ENCODE measurements at regions not wholly inside any gene's neighbourhood (a gene's known extent, or its start where the extent isn't known, plus 50 kb on each side); places are given as distances from the start of the nearest gene placed in this dataset.
A peak's percentile ranks its signal among the peaks of the same experiment; 100 is the strongest.

DNA sequence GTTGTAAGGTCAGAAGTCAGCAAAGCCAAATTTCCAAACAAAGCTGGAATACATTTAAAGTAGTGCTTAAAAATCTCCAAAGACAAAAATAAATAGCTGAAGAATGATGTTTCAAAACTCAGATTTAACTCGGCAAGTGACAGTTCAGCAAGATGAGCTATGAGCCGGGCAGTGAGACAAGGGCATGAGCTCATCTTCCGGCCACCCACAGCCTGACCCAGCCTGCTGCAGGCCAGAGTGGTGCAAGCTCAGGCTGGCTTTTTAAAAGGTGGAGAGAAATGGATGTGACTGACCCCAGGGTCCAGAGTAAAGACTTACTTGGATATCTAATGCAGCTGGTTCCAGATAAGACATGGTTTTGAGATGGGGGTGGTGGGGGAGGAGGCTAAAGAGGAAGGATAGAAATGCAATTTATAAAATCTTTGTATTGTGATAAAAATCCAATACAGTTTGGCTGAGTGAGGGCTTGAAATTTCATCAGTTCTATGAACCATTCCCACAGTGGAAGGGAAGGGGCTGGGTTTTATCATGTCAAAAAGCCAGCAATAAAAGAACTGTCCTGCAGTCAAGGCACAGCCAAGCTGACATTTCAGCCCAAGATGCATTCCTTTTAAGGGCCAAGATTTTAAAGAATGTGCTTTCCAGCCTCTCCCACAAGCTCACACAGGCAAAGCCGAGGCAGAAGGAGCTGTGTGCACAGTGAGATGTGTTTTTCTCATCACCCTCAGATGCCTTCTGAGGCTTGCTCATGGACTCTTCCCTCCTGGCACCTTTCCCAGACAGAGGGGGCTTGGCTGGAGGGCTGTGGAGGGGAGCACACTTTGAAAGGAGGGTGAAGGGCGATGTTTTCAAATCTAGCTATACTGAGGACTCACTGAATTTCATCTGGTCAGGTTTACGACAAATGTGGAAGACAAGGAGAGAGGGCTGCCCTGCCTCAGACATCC is 97.9 kb upstream of the KLHL29 start:
- Histone ChIP-seq H3K27ac (ENCODE audit: low read depth, low read length) (peak overlapping the region; percentile 10), H3K4me3 (ENCODE audit: low read length in 3 of 3) (no peak overlapping the region), H3K4me1 (ENCODE audit: control insufficient read depth in 3 of 3, insufficient read depth in 3 of 3, low read length in 3 of 3) (peaks cover 11 to 19% (median 13%) of the 10 kb centered on the region in 3 donors)

DNA sequence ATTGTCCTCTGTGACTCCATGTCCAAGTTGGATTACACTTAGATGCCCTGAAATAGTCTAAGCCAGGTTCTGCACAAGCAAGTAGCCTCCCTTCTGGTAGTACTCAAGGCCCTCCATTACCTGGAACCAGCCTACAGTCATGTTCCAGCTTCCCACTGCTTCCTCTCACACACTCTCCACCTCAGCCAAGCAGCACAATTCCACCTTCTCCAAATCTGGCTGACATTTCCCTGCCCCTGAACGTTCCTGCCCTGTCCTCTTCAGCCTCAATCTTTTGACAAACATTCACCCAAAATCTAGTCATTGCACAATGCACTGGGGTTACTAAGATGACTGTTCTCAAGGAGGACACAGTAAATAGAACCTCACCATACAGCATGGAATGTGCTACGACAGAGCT is 95.3 kb upstream of the KLHL29 start:
- Histone ChIP-seq H3K36me3 (ENCODE audit: control insufficient read depth in 3 of 3, insufficient read depth in 3 of 3, low read length in 3 of 3) (no peaks in the 10 kb centered on the region), H3K27ac (ENCODE audit: low read depth, low read length) (no peak overlapping the region), H3K9ac (ENCODE audit: low read depth in 1 of 3, low read length in 3 of 3) (no peak overlapping the region), H3K9me3 (ENCODE audit: control insufficient read depth in 3 of 3, low read length in 3 of 3) (no peaks in the 10 kb centered on the region), H3K4me3 (ENCODE audit: low read length in 3 of 3) (no peak overlapping the region), H3K4me1 (ENCODE audit: control insufficient read depth in 3 of 3, insufficient read depth in 3 of 3, low read length in 3 of 3) (peaks cover 20 to 24% (median 21%) of the 10 kb centered on the region in 3 donors), H3K27me3 (ENCODE audit: control insufficient read depth in 3 of 3, insufficient read depth in 3 of 3, low read length in 3 of 3) (no peaks in the 10 kb centered on the region)

More for the DNA sequence above, 97.9 kb upstream of the KLHL29 start:
- Histone ChIP-seq H3K36me3 (ENCODE audit: control insufficient read depth in 3 of 3, insufficient read depth in 3 of 3, low read length in 3 of 3) (no peaks in the 10 kb centered on the region), H3K9ac (ENCODE audit: low read depth in 1 of 3, low read length in 3 of 3) (peak overlapping the region in 1 of 3 donors; percentile 21), H3K9me3 (ENCODE audit: control insufficient read depth in 3 of 3, low read length in 3 of 3) (no peaks in the 10 kb centered on the region), H3K27me3 (ENCODE audit: control insufficient read depth in 3 of 3, insufficient read depth in 3 of 3, low read length in 3 of 3) (no peaks in the 10 kb centered on the region)

DNA sequence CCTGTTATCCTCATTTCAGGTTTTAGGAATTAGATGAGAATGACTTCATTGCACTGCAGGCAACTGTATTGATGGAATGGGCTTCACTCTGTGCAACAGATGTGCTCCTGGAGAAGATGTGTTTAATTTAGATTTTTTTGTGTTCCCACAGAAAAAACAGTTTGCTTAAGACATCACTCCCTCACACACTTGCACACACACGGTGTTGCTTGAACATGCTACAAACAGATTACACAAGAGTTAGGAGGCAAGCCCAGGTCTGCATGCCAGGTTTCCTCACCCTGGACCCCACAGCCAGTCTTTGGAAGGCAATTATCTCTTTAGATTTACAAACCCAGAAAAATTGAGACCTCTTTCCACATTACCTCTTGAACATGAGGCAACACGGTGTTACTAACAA is 93.7 kb upstream of the KLHL29 start:
- peaks cover 0 to 5% (median 0%) of the 10 kb centered on the region in 3 donors for H3K27me3 ChIP-seq (ENCODE audit: control insufficient read depth in 3 of 3, insufficient read depth in 3 of 3, low read length in 3 of 3)
- no peaks in the 10 kb centered on the region for H3K9me3 ChIP-seq (ENCODE audit: control insufficient read depth in 3 of 3, low read length in 3 of 3)
- H3K36me3 ChIP-seq (ENCODE audit: control insufficient read depth in 3 of 3, insufficient read depth in 3 of 3, low read length in 3 of 3): no peaks in the 10 kb centered on the region
- H3K9ac ChIP-seq (ENCODE audit: low read depth in 1 of 3, low read length in 3 of 3): no peak overlapping the region
- H3K4me1 ChIP-seq (ENCODE audit: control insufficient read depth in 3 of 3, insufficient read depth in 3 of 3, low read length in 3 of 3): peaks cover 16 to 21% (median 20%) of the 10 kb centered on the region in 3 donors
- H3K27ac ChIP-seq (ENCODE audit: low read depth, low read length): no peak overlapping the region
- H3K4me3 ChIP-seq (ENCODE audit: low read length in 3 of 3): no peak overlapping the region

DNA sequence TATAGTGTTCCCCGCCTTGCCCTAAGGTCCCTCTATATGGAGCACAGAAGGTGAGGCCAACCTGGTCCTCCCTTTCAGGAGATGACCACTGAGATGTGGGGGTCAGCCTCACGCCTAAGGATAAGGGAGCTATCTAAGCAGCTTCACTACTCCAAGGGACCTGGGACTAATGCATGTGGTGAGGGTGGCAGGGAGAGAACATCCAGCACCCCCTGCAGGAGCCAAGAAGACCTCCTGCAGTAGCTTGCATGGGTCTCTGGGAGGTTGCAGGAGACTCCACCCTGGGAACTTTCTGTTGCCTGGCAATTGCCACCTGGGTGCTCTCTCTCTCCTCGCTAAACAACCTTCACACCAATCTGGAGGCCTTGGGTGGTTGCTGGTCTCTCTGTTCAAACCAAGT is 93.0 kb upstream of the KLHL29 start:
- Histone ChIP-seq H3K27ac (ENCODE audit: low read depth, low read length) (no peak overlapping the region), H3K9me3 (ENCODE audit: control insufficient read depth in 3 of 3, low read length in 3 of 3) (no peaks in the 10 kb centered on the region), H3K4me3 (ENCODE audit: low read length in 3 of 3) (no peak overlapping the region), H3K4me1 (ENCODE audit: control insufficient read depth in 3 of 3, insufficient read depth in 3 of 3, low read length in 3 of 3) (peaks cover 12 to 15% (median 14%) of the 10 kb centered on the region in 3 donors), H3K36me3 (ENCODE audit: control insufficient read depth in 3 of 3, insufficient read depth in 3 of 3, low read length in 3 of 3) (no peaks in the 10 kb centered on the region), H3K9ac (ENCODE audit: low read depth in 1 of 3, low read length in 3 of 3) (no peak overlapping the region), H3K27me3 (ENCODE audit: control insufficient read depth in 3 of 3, insufficient read depth in 3 of 3, low read length in 3 of 3) (peaks cover 0 to 7% (median 0%) of the 10 kb centered on the region in 3 donors)

DNA sequence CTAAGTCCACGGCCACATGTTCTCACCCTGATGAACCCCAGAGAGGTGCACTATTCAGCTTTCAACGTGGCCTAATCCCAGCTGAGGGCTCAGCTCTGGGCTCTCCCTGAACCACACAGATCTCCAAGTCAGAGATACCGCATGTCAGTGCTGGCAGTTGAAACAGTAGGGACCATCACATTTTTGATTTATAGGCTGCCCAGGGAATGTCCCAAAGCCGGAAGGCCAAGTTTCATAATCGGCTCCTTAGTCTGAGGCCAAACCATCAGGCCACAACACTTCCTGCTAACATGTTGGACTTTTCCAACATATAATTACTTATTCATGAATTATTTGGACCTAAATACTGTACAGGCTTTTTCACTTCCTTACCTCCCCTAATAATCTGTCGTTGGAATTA is 91.9 kb upstream of the KLHL29 start:
- Histone ChIP-seq H3K4me3 (ENCODE audit: low read length in 3 of 3) (no peak overlapping the region), H3K9ac (ENCODE audit: low read depth in 1 of 3, low read length in 3 of 3) (no peak overlapping the region), H3K4me1 (ENCODE audit: control insufficient read depth in 3 of 3, insufficient read depth in 3 of 3, low read length in 3 of 3) (peaks cover 5 to 10% (median 6%) of the 10 kb centered on the region in 3 donors), H3K27ac (ENCODE audit: low read depth, low read length) (no peak overlapping the region), H3K36me3 (ENCODE audit: control insufficient read depth in 3 of 3, insufficient read depth in 3 of 3, low read length in 3 of 3) (no peaks in the 10 kb centered on the region), H3K9me3 (ENCODE audit: control insufficient read depth in 3 of 3, low read length in 3 of 3) (no peaks in the 10 kb centered on the region), H3K27me3 (ENCODE audit: control insufficient read depth in 3 of 3, insufficient read depth in 3 of 3, low read length in 3 of 3) (peaks cover 0 to 7% (median 0%) of the 10 kb centered on the region in 3 donors)

DNA sequence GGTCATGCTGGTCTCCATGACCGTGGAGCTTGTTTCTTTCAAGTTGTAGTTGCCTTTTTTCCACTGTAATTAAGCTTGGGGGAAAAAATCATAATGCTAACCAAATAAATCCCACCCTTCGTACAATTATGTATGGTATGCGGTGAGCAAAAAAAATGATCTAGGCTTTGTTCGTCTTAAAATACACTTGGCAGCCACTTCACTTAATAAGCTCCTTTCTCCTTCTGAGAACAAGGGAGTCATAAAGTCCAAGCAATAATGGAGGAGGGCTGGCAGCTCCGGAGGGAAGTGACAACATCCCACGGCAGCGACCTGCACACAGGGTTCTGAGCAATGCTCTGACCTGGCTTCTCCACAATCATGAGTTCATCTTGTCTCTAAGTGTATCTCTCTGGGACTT is 91.2 kb upstream of the KLHL29 start:
- Histone ChIP-seq H3K9ac (ENCODE audit: low read depth in 1 of 3, low read length in 3 of 3) (no peak overlapping the region), H3K4me1 (ENCODE audit: control insufficient read depth in 3 of 3, insufficient read depth in 3 of 3, low read length in 3 of 3) (peaks cover 5 to 10% (median 6%) of the 10 kb centered on the region in 3 donors), H3K4me3 (ENCODE audit: low read length in 3 of 3) (no peak overlapping the region), H3K9me3 (ENCODE audit: control insufficient read depth in 3 of 3, low read length in 3 of 3) (no peaks in the 10 kb centered on the region), H3K36me3 (ENCODE audit: control insufficient read depth in 3 of 3, insufficient read depth in 3 of 3, low read length in 3 of 3) (no peaks in the 10 kb centered on the region), H3K27me3 (ENCODE audit: control insufficient read depth in 3 of 3, insufficient read depth in 3 of 3, low read length in 3 of 3) (peaks cover 0 to 7% (median 0%) of the 10 kb centered on the region in 3 donors), H3K27ac (ENCODE audit: low read depth, low read length) (no peak overlapping the region)

DNA sequence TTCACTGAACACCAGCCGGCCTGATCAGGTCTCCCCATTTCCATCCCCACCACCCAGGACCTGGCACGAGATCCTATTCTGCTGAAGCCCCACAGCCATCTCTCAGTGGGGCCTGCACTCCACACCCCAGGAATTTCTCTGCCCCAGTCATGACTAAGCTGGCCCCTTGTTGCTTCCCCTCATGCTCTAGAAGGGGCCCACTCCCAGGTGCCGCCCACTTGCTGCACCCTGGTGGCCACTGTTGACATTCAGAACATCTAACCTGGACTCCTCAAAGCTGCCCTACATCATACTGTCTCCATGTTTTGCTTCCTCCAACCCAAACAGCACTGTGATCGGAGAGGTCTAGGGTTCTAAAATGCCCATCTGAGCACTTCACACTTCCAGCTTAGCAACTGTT is 90.7 kb upstream of the KLHL29 start:
- Histone ChIP-seq H3K4me3 (ENCODE audit: low read length in 3 of 3) (no peak overlapping the region), H3K27ac (ENCODE audit: low read depth, low read length) (no peak overlapping the region), H3K4me1 (ENCODE audit: control insufficient read depth in 3 of 3, insufficient read depth in 3 of 3, low read length in 3 of 3) (peaks cover 5 to 10% (median 6%) of the 10 kb centered on the region in 3 donors), H3K9me3 (ENCODE audit: control insufficient read depth in 3 of 3, low read length in 3 of 3) (no peaks in the 10 kb centered on the region), H3K27me3 (ENCODE audit: control insufficient read depth in 3 of 3, insufficient read depth in 3 of 3, low read length in 3 of 3) (peaks cover 0 to 7% (median 0%) of the 10 kb centered on the region in 3 donors), H3K9ac (ENCODE audit: low read depth in 1 of 3, low read length in 3 of 3) (no peak overlapping the region), H3K36me3 (ENCODE audit: control insufficient read depth in 3 of 3, insufficient read depth in 3 of 3, low read length in 3 of 3) (no peaks in the 10 kb centered on the region)

DNA sequence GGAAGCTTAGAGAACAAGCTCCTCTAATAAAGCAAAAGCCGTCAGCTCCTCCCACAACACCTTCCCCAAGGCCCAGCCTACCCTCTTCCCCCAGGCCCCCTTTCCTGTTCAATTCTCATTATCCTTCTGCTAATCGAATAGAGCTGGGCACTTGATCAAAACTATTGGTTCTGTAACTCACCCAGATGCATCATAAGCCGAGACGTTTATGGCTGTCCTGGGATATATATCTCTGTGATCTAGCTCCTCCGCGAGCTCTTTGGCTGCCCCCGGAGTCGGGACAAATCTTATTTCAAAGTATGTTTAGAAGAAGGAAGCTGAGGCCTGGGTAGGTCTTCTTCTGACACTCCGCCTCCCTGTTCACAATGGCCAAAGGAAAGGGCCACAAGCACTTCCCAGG is 88.3 kb upstream of the KLHL29 start:
- no peak overlapping the region for H3K9ac ChIP-seq (ENCODE audit: low read depth in 1 of 3, low read length in 3 of 3)
- H3K36me3 ChIP-seq (ENCODE audit: control insufficient read depth in 3 of 3, insufficient read depth in 3 of 3, low read length in 3 of 3): no peaks in the 10 kb centered on the region
- no peaks in the 10 kb centered on the region for H3K9me3 ChIP-seq (ENCODE audit: control insufficient read depth in 3 of 3, low read length in 3 of 3)
- H3K4me3 ChIP-seq (ENCODE audit: low read length in 3 of 3): no peak overlapping the region
- no peak overlapping the region for H3K27ac ChIP-seq (ENCODE audit: low read depth, low read length)
- H3K4me1 ChIP-seq (ENCODE audit: control insufficient read depth in 3 of 3, insufficient read depth in 3 of 3, low read length in 3 of 3): peaks cover 5 to 10% (median 6%) of the 10 kb centered on the region in 3 donors
- peaks cover 0 to 7% (median 0%) of the 10 kb centered on the region in 3 donors for H3K27me3 ChIP-seq (ENCODE audit: control insufficient read depth in 3 of 3, insufficient read depth in 3 of 3, low read length in 3 of 3)

DNA sequence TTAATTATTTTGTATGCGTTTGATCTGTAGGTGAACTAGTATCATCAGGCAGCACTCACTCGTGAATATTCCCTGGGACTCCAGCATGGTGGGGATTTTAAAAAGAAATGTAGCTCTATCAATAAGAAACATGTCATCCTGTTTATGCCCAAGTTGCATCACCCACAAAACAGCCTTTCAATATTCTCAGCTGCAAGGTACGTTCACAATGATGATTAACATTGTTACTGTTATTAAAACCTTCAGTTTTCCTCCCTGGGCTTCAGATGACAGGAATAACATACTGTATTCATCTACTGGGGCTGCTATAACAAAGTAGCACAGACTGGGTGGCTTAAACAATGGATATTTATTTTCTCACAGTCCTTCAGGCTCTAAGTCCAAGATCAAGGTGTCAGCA is 87.9 kb upstream of the KLHL29 start:
- H3K4me1 ChIP-seq (ENCODE audit: control insufficient read depth in 3 of 3, insufficient read depth in 3 of 3, low read length in 3 of 3): peaks cover 5 to 10% (median 6%) of the 10 kb centered on the region in 3 donors
- H3K9ac ChIP-seq (ENCODE audit: low read depth in 1 of 3, low read length in 3 of 3): no peak overlapping the region
- H3K27ac ChIP-seq (ENCODE audit: low read depth, low read length): no peak overlapping the region
- H3K27me3 ChIP-seq (ENCODE audit: control insufficient read depth in 3 of 3, insufficient read depth in 3 of 3, low read length in 3 of 3): peaks cover 0 to 7% (median 0%) of the 10 kb centered on the region in 3 donors
- H3K9me3 ChIP-seq (ENCODE audit: control insufficient read depth in 3 of 3, low read length in 3 of 3): no peaks in the 10 kb centered on the region
- no peaks in the 10 kb centered on the region for H3K36me3 ChIP-seq (ENCODE audit: control insufficient read depth in 3 of 3, insufficient read depth in 3 of 3, low read length in 3 of 3)
- no peak overlapping the region for H3K4me3 ChIP-seq (ENCODE audit: low read length in 3 of 3)

DNA sequence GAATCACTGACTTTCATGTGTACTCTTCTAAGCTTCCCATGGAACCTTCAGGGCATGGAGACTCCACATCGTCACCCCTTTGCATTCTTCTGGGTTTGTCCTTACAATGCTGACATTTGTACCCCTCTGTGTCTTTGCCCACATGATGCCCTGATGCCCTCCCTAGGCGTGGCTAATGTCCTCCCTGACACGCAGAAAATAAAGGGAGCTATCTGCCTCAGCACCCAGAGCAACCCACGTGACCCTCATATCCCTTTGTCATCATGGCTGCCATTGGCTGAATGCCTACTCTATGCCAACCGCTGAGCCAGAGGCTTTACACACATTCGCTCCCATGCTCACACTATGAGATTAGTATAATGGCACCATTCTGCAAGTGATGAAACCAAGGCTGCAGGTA is 86.4 kb upstream of the KLHL29 start:
- no peak overlapping the region for H3K4me3 ChIP-seq (ENCODE audit: low read length in 3 of 3)
- peaks cover 0 to 3% (median 0%) of the 10 kb centered on the region in 3 donors for H3K4me1 ChIP-seq (ENCODE audit: control insufficient read depth in 3 of 3, insufficient read depth in 3 of 3, low read length in 3 of 3)
- no peak overlapping the region for H3K27ac ChIP-seq (ENCODE audit: low read depth, low read length)
- peaks cover 0 to 7% (median 0%) of the 10 kb centered on the region in 3 donors for H3K27me3 ChIP-seq (ENCODE audit: control insufficient read depth in 3 of 3, insufficient read depth in 3 of 3, low read length in 3 of 3)
- H3K9me3 ChIP-seq (ENCODE audit: control insufficient read depth in 3 of 3, low read length in 3 of 3): no peaks in the 10 kb centered on the region
- no peak overlapping the region for H3K9ac ChIP-seq (ENCODE audit: low read depth in 1 of 3, low read length in 3 of 3)
- no peaks in the 10 kb centered on the region for H3K36me3 ChIP-seq (ENCODE audit: control insufficient read depth in 3 of 3, insufficient read depth in 3 of 3, low read length in 3 of 3)
